HG02571 (cell line): ENCODE measurements at regions not wholly inside any gene's neighbourhood (a gene's known extent, or its start where the extent isn't known, plus 50 kb on each side); places are given as distances from the start of the nearest gene placed in this dataset.
"Not testable (repeated sequence)": the region's sequence is repeated elsewhere in the genome, so short reads cannot be mapped to it uniquely, and the experiment has no call there.

Experiments
- ATAC-seq: cut with Tn5 transposase; IDR thresholded peaks from one replicate; pipeline ENCODE4 v1.9.1; 2021; ENCODE audit warnings: mild to moderate bottlenecking, moderate library complexity; ENCODE audit not compliant: unreplicated experiment

GRCh38 chr6:153442749-153443148 lies 311.7 kb upstream of the RGS17 start:
- ATAC-seq = not testable (repeated sequence)

GRCh38 chr6:153442096-153442495 lies 311.0 kb upstream of the RGS17 start:
- ATAC-seq = no peak

- ATAC-seq = no peak
Observed at GRCh38 chr6:153437193-153437592, 306.1 kb upstream of the RGS17 start.

- ATAC-seq = no peak
Observed at GRCh38 chr6:153436351-153436750, 305.3 kb upstream of the RGS17 start.

- ATAC-seq = no peak
Observed at GRCh38 chr6:153435787-153436186, 304.7 kb upstream of the RGS17 start.

GRCh38 chr6:153425536-153425935 lies 294.5 kb upstream of the RGS17 start:
- no peak for ATAC-seq

- no peak for ATAC-seq
Observed at GRCh38 chr6:153424719-153425400, 293.8 kb upstream of the RGS17 start.

GRCh38 chr6:153412519-153412918 lies 281.4 kb upstream of the RGS17 start:
- ATAC-seq = no peak

- ATAC-seq = no peak
Observed at GRCh38 chr6:153411070-153411648, 280.1 kb upstream of the RGS17 start.

GRCh38 chr6:153405931-153406330 lies 274.8 kb upstream of the RGS17 start:
- no peak for ATAC-seq

GRCh38 chr6:153401751-153402150 lies 270.7 kb upstream of the RGS17 start:
- ATAC-seq = no peak

GRCh38 chr6:153392156-153392555 lies 261.1 kb upstream of the RGS17 start:
- ATAC-seq = no peak

GRCh38 chr6:153373869-153374268 lies 242.8 kb upstream of the RGS17 start:
- ATAC-seq = no peak

GRCh38 chr6:153368131-153368530 lies 237.0 kb upstream of the RGS17 start:
- ATAC-seq = no peak

- no peak for ATAC-seq
Observed at GRCh38 chr6:153367021-153367420, 235.9 kb upstream of the RGS17 start.

GRCh38 chr6:153357391-153357790 lies 226.3 kb upstream of the RGS17 start:
- ATAC-seq = no peak

- no peak for ATAC-seq
Observed at GRCh38 chr6:153340568-153340967, 209.5 kb upstream of the RGS17 start.

GRCh38 chr6:153334121-153334520 lies 203.0 kb upstream of the RGS17 start:
- no peak for ATAC-seq

- ATAC-seq = not testable (repeated sequence)
Observed at GRCh38 chr6:153331221-153331620, 200.1 kb upstream of the RGS17 start.

- ATAC-seq = no peak
Observed at GRCh38 chr6:153328194-153328593, 197.1 kb upstream of the RGS17 start.

- ATAC-seq = no peak
Observed at GRCh38 chr6:153325661-153326060, 194.6 kb upstream of the RGS17 start.

- ATAC-seq = peak; percentile 51
Observed at GRCh38 chr6:153312634-153313033, 181.6 kb upstream of the RGS17 start.

GRCh38 chr6:153309651-153310050 lies 178.6 kb upstream of the RGS17 start:
- ATAC-seq = no peak
